Transverse colon (tissue), 3 donors: ENCODE measurements at regions not wholly inside any gene's neighbourhood (a gene's known extent, or its start where the extent isn't known, plus 50 kb on each side); places are given as distances from the start of the nearest gene placed in this dataset.

ENCODE experiments used
- CTCF ChIP-seq, 5 experiments: fragments of 200-600 bp in 3 of 5; fragments of 450-650 bp in 2 of 5; sonication (generic) in 3 of 5; IDR thresholded peaks; 1 replicate in 2 of 5; 2 replicates in 3 of 5; pipeline ENCODE4 v1.5.1; 2016 to 2017; ENCODE audit warnings: antibody characterized with exemption in 5 of 5, inconsistent platforms in 3 of 5, mild to moderate bottlenecking in 2 of 5, moderate library complexity in 1 of 5
- POLR2A ChIP-seq: fragments of 450-650 bp; IDR thresholded peaks from one replicate; pipeline ENCODE4 v1.6.1; 2016; ENCODE audit warnings: antibody characterized with exemption, mild to moderate bottlenecking, moderate library complexity

GRCh38 chr20:60808701-60809100, 443.4 kb upstream of the CDH4 start:
- TF ChIP-seq POLR2A = no peak
- no peak for TF ChIP-seq CTCF (IDR thresholded peaks at IDR 0.05)
